Loucy (cell line): ENCODE measurements at regions not wholly inside any gene's neighbourhood (a gene's known extent, or its start where the extent isn't known, plus 50 kb on each side); places are given as distances from the start of the nearest gene placed in this dataset.

ENCODE experiments used
- H2AFZ ChIP-seq: fragments of 200-600 bp; sonication (generic); 2 replicates; pipeline ENCODE4 v1.6.0; 2016; ENCODE audit warnings: antibody characterized with exemption, mild to moderate bottlenecking, low read length, moderate library complexity
- H3F3A ChIP-seq: fragments of 200-600 bp; 2 replicates; pipeline ENCODE4 v1.6.0; 2016; ENCODE audit warnings: antibody characterized with exemption, low read depth, mild to moderate bottlenecking
- H3K27me3 ChIP-seq: fragments of 200-600 bp; sonication (generic); 2 replicates; pipeline ENCODE4 v1.6.1; 2014; ENCODE audit warnings: low read length, mild to moderate bottlenecking; ENCODE audit not compliant: insufficient read depth, poor library complexity, severe bottlenecking
- H3K36me3 ChIP-seq: fragments of 200-600 bp; sonication (generic); 2 replicates; pipeline ENCODE4 v1.6.1; 2016; ENCODE audit warnings: low read length; ENCODE audit not compliant: insufficient read depth
- H3K4me1 ChIP-seq: fragments of 200-600 bp; sonication (generic); 2 replicates; pipeline ENCODE4 v1.5.1; 2014; ENCODE audit warnings: low read length, mild to moderate bottlenecking; ENCODE audit not compliant: insufficient read depth, poor library complexity, severe bottlenecking
- H3K4me2 ChIP-seq: fragments of 200-600 bp; sonication (generic); 2 replicates; pipeline ENCODE4 v1.6.0; 2014; ENCODE audit warnings: antibody characterized with exemption, low read length, low read depth, mild to moderate bottlenecking; ENCODE audit not compliant: poor library complexity, severe bottlenecking
- H3K4me3 ChIP-seq: fragments of 200-600 bp; sonication (generic); 2 replicates; pipeline ENCODE4 v1.5.1; 2014; ENCODE audit warnings: low read length, mild to moderate bottlenecking, mixed read lengths; ENCODE audit not compliant: poor library complexity, severe bottlenecking
- H3K79me2 ChIP-seq: fragments of 200-600 bp; sonication (generic); 2 replicates; pipeline ENCODE4 v1.6.1; 2014; ENCODE audit warnings: low read length; ENCODE audit not compliant: insufficient read depth
- H3K9ac ChIP-seq: fragments of 200-600 bp; sonication (generic); 2 replicates; pipeline ENCODE4 v1.6.0; 2014; ENCODE audit warnings: mild to moderate bottlenecking, low read depth, low read length, moderate library complexity; ENCODE audit not compliant: poor library complexity, severe bottlenecking
- H3K9me2 ChIP-seq: fragments of 200-600 bp; sonication (generic); replicated peaks from 2 replicates; pipeline ENCODE4 v1.6.1; 2016; ENCODE audit warnings: low read depth, low read length, mixed read lengths
- H3K9me3 ChIP-seq: fragments of 200-600 bp; sonication (generic); 2 replicates; pipeline ENCODE4 v1.6.1; 2014; ENCODE audit warnings: mild to moderate bottlenecking, antibody characterized with exemption, low read length, low read depth; ENCODE audit not compliant: insufficient read depth
- H4K20me1 ChIP-seq: fragments of 200-600 bp; sonication (generic); 2 replicates; pipeline ENCODE4 v1.6.0; 2014; ENCODE audit warnings: antibody characterized with exemption, low read length, mild to moderate bottlenecking; ENCODE audit not compliant: insufficient read depth, poor library complexity, severe bottlenecking
- EZH2phosphoT487 ChIP-seq: fragments of 200-600 bp; IDR thresholded peaks from 2 replicates; pipeline ENCODE4 v1.6.1; 2018; ENCODE audit warnings: antibody characterized with exemption, mild to moderate bottlenecking, moderate library complexity, borderline replicate concordance
- TF ChIP-seq, protein P1 (sequence below): fragments of 200-600 bp; sonication (generic); conservative IDR thresholded peaks from 2 replicates; pipeline ENCODE4 v1.5.1; 2014; ENCODE audit warnings: mild to moderate bottlenecking, antibody characterized with exemption, low read length

DNA sequence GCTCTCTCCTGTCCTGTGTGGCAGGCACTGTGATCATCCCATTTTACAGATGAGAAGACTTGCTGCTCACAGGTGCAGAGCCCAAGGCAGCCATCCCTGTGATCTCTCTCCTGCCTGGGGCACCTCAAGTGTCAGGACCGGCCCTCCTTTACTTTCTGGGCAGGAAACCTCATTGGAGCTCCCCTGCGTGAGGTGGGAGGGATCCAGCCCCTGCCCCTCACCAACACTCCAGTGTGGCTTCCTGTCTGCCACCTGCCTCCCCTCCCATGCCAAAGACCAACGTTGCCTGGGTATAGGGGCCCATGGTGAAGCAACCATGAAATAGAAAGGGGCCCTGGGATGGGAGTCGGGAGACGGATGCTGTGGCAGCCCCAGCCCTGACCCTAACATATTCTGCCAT is 91.2 kb upstream of the MYL10 start:
- Histone ChIP-seq H3K9me3 (no peaks in the 10 kb centered on the region), H3K79me2 (no peaks in the 10 kb centered on the region), H3F3A (no peaks in the 10 kb centered on the region), H3K27me3 (no peaks in the 10 kb centered on the region), H4K20me1 (no peaks in the 10 kb centered on the region), H3K4me1 (peaks cover 17% of the 10 kb centered on the region), H2AFZ (peak overlapping the region; percentile 51; the same call in 1 of the 2 replicates), H3K9me2 (no peaks in the 10 kb centered on the region), H3K9ac (no peak overlapping the region), H3K4me3 (no peak overlapping the region), H3K4me2 (peak overlapping the region; percentile 43), H3K36me3 (no peaks in the 10 kb centered on the region)
- no peak for TF ChIP-seq EZH2phosphoT487
- TF ChIP-seq, protein P1, sequence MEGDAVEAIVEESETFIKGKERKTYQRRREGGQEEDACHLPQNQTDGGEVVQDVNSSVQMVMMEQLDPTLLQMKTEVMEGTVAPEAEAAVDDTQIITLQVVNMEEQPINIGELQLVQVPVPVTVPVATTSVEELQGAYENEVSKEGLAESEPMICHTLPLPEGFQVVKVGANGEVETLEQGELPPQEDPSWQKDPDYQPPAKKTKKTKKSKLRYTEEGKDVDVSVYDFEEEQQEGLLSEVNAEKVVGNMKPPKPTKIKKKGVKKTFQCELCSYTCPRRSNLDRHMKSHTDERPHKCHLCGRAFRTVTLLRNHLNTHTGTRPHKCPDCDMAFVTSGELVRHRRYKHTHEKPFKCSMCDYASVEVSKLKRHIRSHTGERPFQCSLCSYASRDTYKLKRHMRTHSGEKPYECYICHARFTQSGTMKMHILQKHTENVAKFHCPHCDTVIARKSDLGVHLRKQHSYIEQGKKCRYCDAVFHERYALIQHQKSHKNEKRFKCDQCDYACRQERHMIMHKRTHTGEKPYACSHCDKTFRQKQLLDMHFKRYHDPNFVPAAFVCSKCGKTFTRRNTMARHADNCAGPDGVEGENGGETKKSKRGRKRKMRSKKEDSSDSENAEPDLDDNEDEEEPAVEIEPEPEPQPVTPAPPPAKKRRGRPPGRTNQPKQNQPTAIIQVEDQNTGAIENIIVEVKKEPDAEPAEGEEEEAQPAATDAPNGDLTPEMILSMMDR: no peak

DNA sequence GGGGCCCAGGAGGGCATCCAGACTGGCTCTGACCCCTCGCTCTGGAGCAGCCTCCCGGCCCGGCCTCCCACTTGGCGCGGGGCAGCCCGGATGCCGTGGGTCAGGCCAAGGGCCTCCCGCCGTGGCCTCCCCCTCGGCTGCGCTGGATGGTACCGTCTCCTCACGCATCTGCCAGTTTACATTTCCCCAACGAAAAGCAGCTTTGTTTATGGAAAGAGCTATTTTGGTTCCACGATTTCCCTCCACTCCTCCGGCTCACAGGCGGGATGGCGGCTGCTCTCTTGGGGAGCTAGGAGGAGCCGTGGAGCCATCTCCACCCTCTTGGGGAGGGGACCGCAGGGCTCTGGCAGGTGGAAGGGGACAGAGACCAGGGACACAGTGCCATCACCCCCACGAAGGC is 93.2 kb upstream of the MYL10 start:
- TF ChIP-seq, protein P1: no peak
- no peak for TF ChIP-seq EZH2phosphoT487
- Histone ChIP-seq H3K4me1 (peaks cover 17% of the 10 kb centered on the region), H2AFZ (no peak overlapping the region), H3K27me3 (no peaks in the 10 kb centered on the region), H3K4me2 (no peak overlapping the region), H3K79me2 (no peaks in the 10 kb centered on the region), H3K9me3 (no peaks in the 10 kb centered on the region), H3F3A (no peaks in the 10 kb centered on the region), H3K36me3 (no peaks in the 10 kb centered on the region), H3K9ac (no peak overlapping the region), H3K4me3 (no peak overlapping the region), H4K20me1 (no peaks in the 10 kb centered on the region), H3K9me2 (no peaks in the 10 kb centered on the region)

DNA sequence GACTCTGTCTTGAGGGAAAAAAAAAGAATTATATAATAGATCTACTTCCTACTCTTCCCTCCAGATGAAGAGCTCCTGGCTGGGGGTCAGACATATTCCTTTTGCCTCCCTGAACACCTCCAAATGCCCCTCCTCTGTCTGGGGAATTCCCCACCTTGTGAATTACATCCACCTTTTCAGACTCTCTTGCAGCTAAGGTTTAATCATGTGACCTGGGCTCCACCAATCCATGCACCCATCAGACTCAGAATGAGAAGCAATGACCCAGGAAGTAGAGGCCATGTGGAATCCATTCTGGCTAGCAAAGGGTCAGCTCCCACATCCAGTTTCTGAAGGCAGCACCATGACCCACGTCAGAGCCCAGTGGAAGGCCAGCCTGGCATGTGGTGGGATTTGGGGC is 93.6 kb upstream of the CUX1 start:
- Histone ChIP-seq H2AFZ (no peak overlapping the region), H3K27me3 (no peaks in the 10 kb centered on the region), H3F3A (no peaks in the 10 kb centered on the region), H3K9ac (no peak overlapping the region), H3K4me3 (no peak overlapping the region), H3K79me2 (no peaks in the 10 kb centered on the region), H4K20me1 (no peaks in the 10 kb centered on the region), H3K4me2 (no peak overlapping the region), H3K36me3 (no peaks in the 10 kb centered on the region), H3K4me1 (peaks cover 14% of the 10 kb centered on the region), H3K9me3 (no peaks in the 10 kb centered on the region), H3K9me2 (no peaks in the 10 kb centered on the region)
- no peak for TF ChIP-seq EZH2phosphoT487
- TF ChIP-seq, protein P1: no peak
